GM18909 (cell line): ENCODE measurements at regions not wholly inside any gene's neighbourhood (a gene's known extent, or its start where the extent isn't known, plus 50 kb on each side); places are given as distances from the start of the nearest gene placed in this dataset.

Source experiments
- ATAC-seq: cut with Tn5 transposase; IDR thresholded peaks from one replicate; pipeline ENCODE4 v1.9.1; 2021; ENCODE audit warnings: mild to moderate bottlenecking; ENCODE audit not compliant: unreplicated experiment, poor library complexity

- ATAC-seq: no peak
Observed at GRCh38 chr10:43952760-43953159, 304.1 kb upstream of the ZNF32 start.

GRCh38 chr10:43949351-43949750 is 300.7 kb upstream of the ZNF32 start:
- no peak for ATAC-seq

- no peak for ATAC-seq
Observed at GRCh38 chr10:43946445-43946844, 297.8 kb upstream of the ZNF32 start.

- ATAC-seq: no peak
Observed at GRCh38 chr10:43945908-43946307, 297.2 kb upstream of the ZNF32 start.

- no peak for ATAC-seq
Observed at GRCh38 chr10:43945094-43945730, 296.5 kb upstream of the ZNF32 start.

GRCh38 chr10:43944381-43945093 is 295.9 kb upstream of the ZNF32 start:
- ATAC-seq: no peak

GRCh38 chr10:43943818-43944360 is 295.2 kb upstream of the ZNF32 start:
- ATAC-seq: no peak

- ATAC-seq: no peak
Observed at GRCh38 chr10:43943119-43943817, 294.6 kb upstream of the ZNF32 start.

- ATAC-seq: no peak
Observed at GRCh38 chr10:43942096-43942850, 293.6 kb upstream of the ZNF32 start.

- no peak for ATAC-seq
Observed at GRCh38 chr10:43940898-43941837, 292.5 kb upstream of the ZNF32 start.

- ATAC-seq: no peak
Observed at GRCh38 chr10:43939939-43940820, 291.5 kb upstream of the ZNF32 start.

- no peak for ATAC-seq
Observed at GRCh38 chr10:43939389-43939938, 290.8 kb upstream of the ZNF32 start.

GRCh38 chr10:43938810-43939209 is 290.1 kb upstream of the ZNF32 start:
- no peak for ATAC-seq

- ATAC-seq: no peak
Observed at GRCh38 chr10:43931308-43931930, 282.7 kb upstream of the ZNF32 start.

- no peak for ATAC-seq
Observed at GRCh38 chr10:43930777-43931176, 282.1 kb upstream of the ZNF32 start.

- ATAC-seq: no peak
Observed at GRCh38 chr10:43930243-43930642, 281.6 kb upstream of the ZNF32 start.

GRCh38 chr10:43929122-43929521 is 280.4 kb upstream of the ZNF32 start:
- ATAC-seq: no peak
